Gastroesophageal sphincter (tissue), 3 donors: ENCODE measurements at regions not wholly inside any gene's neighbourhood (a gene's known extent, or its start where the extent isn't known, plus 50 kb on each side); places are given as distances from the start of the nearest gene placed in this dataset.

Experiments used
- CTCF ChIP-seq, 4 experiments: fragments of 200-600 bp in 2 of 4; fragments of 450-650 bp in 2 of 4; sonication (generic) in 1 of 4; IDR thresholded peaks; one replicate each; pipeline ENCODE4 v1.5.1; 2017 to 2019; ENCODE audit warnings: antibody characterized with exemption in 4 of 4, mild to moderate bottlenecking in 2 of 4, moderate library complexity in 2 of 4
- POLR2A ChIP-seq, 2 donors: fragments of 450-650 bp; IDR thresholded peaks; one replicate each; pipeline ENCODE4 v1.6.1; 2017; ENCODE audit warnings: antibody characterized with exemption in 2 of 2, mild to moderate bottlenecking in 2 of 2, moderate library complexity in 1 of 2

GRCh38 chr9:82890401-82890800 lies 172.5 kb downstream of the RASEF start:
- TF ChIP-seq CTCF (IDR thresholded peaks at IDR 0.05) (no peak), POLR2A (IDR thresholded peaks at IDR 0.05) (no peak)
